Dermis blood vessel endothelial cell (primary cell): ENCODE measurements at regions not wholly inside any gene's neighbourhood (a gene's known extent, or its start where the extent isn't known, plus 50 kb on each side); places are given as distances from the start of the nearest gene placed in this dataset.

Experiments
- DNase-seq: peaks from one replicate; pipeline ENCODE4 v3.0.0; 2010

DNA sequence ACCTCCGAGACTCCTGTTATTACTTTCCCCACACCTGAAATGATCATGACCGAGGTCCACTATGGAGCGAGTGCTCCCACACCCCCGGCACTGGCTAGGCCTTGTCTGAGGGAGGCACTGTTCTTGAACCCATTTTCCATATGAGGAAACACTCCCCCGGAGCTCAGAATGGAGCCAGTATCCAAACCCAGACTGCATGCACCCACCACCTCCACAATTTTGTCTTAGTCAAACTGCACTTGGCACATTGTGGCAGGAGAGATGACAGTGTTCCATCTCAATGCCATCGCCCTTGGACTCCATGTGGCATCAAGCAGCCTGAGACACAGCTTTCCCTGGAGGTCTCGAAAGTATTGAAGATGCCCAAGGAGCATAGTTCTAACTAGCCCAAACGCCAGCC lies 154.1 kb downstream of the NUP210 start:
- no peak for DNase-seq

GRCh38 chr3:13265507-13265906 lies 154.6 kb downstream of the NUP210 start:
- no peak for DNase-seq

DNA sequence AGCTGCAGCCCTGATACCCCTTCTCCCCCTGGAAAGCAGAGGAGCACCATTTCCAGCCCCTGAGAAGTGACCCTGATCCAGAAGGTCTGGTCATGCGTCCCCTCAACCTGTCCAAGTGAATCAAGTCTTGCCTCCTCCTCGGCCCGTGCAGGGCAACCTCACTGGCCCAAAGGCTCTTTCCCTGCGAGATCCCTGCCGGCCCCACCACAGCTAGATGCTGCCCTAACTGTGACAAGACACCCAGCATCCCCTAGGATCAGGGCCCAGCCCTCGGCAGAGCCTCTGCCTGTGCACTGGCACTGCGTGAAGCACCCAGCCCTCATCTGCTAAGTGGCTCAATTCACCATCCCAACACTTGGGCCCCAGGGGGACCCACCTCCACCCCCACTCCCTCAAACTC lies 155.1 kb downstream of the NUP210 start:
- no peak for DNase-seq

DNA sequence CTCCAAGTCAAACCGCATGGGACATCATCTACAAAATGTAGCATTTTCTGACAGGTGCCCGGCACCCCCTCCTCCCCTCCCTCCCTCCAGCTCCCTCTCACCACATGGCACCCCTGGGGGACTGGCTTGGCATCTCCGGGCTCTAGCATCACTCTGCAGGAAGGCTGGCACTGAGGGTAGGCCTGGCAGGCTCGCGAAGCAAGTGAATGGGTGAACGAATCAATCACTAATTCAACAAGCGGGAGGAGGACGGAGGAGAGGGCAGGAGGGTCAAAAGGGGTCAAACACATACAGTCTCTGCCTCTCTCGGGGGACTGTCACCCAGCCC lies 155.7 kb downstream of the NUP210 start:
- DNase-seq, result no peak

GRCh38 chr3:13263770-13264467 lies 156.2 kb downstream of the NUP210 start:
- DNase-seq, result no peak

- peak; percentile 60 for DNase-seq
Measured at GRCh38 chr3:13262493-13263211, 157.5 kb downstream of the NUP210 start.

GRCh38 chr3:13261892-13262291 lies 158.2 kb downstream of the NUP210 start:
- DNase-seq, result peak; percentile 19

- DNase-seq, result no peak
Measured at GRCh38 chr3:13261104-13261830, 158.9 kb downstream of the NUP210 start.

GRCh38 chr3:13260259-13261103 lies 159.6 kb downstream of the NUP210 start:
- no peak for DNase-seq

- DNase-seq, result no peak
Measured at GRCh38 chr3:13259831-13260230, 160.3 kb downstream of the NUP210 start.

- no peak for DNase-seq
Measured at GRCh38 chr3:13258986-13259514, 161.1 kb downstream of the NUP210 start.

DNA sequence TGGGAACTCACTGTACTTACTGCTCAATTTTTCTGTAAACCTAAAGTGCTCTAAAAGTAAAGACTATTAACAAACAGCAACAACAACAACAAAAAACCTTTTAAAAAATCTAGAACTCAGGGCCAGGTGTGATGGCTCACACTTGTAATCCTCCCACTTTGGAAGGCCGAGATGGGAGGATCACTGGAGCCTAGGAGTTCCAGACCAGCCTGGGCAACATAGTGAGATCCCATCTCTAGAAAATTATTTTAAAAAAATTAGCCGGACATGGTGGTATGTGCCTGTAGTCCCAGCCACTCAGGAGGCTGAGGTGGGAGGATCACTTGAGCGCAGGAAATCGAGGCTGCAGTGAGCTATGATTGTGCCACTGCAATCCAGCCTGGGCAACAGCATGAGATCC lies 161.8 kb downstream of the NUP210 start:
- DNase-seq, result no peak

GRCh38 chr3:13257666-13258065 lies 162.5 kb downstream of the NUP210 start:
- no peak for DNase-seq

- DNase-seq, result no peak
Measured at GRCh38 chr3:13256845-13257244, 163.3 kb downstream of the NUP210 start.

GRCh38 chr3:13254028-13254951 lies 165.8 kb downstream of the NUP210 start:
- no peak for DNase-seq

DNA sequence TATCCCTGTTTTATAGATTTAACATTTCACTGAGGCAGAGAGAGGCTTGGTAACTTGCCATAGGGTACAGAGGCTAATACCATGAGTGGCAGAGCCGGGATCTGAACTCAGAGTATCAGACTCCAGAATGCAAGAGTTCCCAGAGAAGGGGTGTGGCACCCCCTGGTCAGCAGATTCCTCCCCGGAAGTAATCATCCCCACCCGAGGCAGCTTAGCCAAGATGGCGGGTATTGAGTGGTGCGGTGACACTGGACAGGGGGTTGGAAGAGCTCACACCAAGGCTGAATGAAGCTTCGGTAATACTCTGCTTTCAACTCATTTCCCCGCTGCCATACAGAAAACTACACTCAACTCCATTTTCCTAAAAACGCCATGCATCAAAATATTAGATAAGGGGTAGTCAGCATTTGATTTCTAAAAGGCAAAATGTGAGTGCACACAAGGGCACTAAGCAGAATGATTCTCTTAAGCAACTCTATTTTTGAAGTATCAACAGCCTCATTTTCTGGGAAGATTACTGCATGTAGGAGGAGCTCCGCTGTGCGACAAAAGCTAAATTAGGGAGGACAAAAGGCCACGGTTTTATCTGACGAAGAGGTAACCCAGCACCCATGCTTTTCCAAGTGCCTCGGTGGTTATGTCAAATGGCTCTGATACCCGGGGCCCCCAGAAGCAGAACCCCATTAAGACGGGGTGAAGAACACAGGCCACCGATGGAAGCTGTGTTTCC lies 166.7 kb downstream of the NUP210 start:
- no peak for DNase-seq

DNA sequence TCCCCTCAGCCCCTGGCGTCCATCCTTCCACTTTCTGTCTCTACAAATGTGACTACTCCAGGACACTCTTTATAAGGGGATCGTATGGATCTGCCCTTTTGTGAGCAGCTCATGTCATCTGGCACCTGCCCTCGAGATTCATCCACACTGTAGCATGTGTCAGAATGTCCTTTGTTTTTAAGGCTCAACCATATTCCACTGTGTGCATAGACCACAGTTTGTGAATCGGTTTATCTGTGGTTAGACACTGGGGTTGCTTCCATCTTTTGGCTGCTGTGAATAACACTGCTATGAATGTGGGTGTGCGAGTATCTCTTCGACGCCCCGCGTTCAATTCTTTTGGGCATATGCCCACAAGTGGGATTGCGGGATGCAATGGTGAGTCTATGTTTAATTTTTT lies 167.9 kb downstream of the NUP210 start:
- DNase-seq, result no peak

- peak; percentile 48 for DNase-seq
Measured at GRCh38 chr3:13251166-13251903, 168.8 kb downstream of the NUP210 start.

DNA sequence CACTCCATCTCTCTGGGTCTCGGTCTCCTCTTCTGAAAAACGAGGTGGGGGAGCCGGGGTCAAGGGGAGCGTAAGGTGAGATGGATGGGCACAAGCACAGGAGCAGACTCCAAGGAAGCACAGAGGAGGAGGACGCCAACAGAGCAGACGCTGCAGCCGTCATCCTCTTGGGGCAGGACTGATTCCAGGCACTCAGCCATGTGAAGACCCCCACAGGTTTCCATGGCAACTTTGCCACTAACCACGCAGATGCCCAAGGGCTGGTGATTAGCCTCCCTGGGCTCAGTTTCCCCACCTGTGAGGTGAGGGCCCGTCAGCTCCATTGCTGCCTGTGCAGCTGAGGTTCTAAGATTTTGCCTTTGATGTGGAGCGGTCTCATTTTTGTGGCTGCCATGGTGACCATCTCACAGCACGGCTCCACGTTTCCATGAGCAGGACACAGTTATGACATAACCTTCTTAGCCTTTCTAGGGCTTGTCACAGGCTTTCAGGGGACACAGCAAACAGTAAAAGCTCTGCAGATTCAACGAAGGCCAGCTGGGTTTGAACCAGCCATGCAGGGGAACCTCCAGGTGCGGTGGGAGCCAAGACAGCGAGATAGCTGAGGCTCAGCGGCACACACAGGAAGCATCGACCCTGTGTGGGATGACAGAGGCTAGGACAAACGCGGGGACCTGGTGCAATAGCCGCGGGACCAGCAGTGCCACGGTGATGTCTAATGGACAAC lies 170.3 kb downstream of the NUP210 start:
- DNase-seq, result no peak
